Activated T-cell treated with anti-CD3 and anti-CD28 coated beads, Interleukin-2, amount 50 U/mL, for 72 hours (primary cell): ENCODE measurements at regions not wholly inside any gene's neighbourhood (a gene's known extent, or its start where the extent isn't known, plus 50 kb on each side); places are given as distances from the start of the nearest gene placed in this dataset.

Source experiments
- ATAC-seq, 2 donors: fragments of 150-1000 bp; cut with Tn5 transposase; replicated peaks in 1 of 2; 2 replicates each; pipeline ENCODE4 v1.10.0; 2021; ENCODE audit warnings: moderate library complexity in 2 of 2, mild to moderate bottlenecking in 1 of 2
- DNase-seq, 2 donors: peaks; one replicate each; pipeline ENCODE4 v3.0.0; 2021 to 2022; ENCODE audit warnings: mixed read lengths in 1 of 2
- H3K27ac Mint-ChIP-seq: one replicate; pipeline ENCODE4 v1.8.0; 2022; ENCODE audit warnings: mild to moderate bottlenecking, moderate library complexity, mixed read lengths
- H3K27me3 Mint-ChIP-seq: one replicate; pipeline ENCODE4 v1.8.0; 2022; ENCODE audit warnings: low read depth, mixed read lengths
- H3K36me3 Mint-ChIP-seq, 2 donors: one replicate each; pipeline ENCODE4 v1.8.0; 2022; ENCODE audit warnings: mixed read lengths in 2 of 2, mild to moderate bottlenecking in 1 of 2; ENCODE audit not compliant: insufficient read depth in 2 of 2
- H3K4me1 Mint-ChIP-seq: one replicate; pipeline ENCODE4 v1.8.0; 2022; ENCODE audit warnings: low read depth, mixed read lengths
- H3K4me3 Mint-ChIP-seq, 2 donors: one replicate each; pipeline ENCODE4 v1.8.0; 2022; ENCODE audit warnings: mild to moderate bottlenecking in 2 of 2, mixed read lengths in 2 of 2, moderate library complexity in 2 of 2
- H3K9me3 Mint-ChIP-seq, 2 donors: one replicate each; pipeline ENCODE4 v1.8.0; 2022; ENCODE audit warnings: mixed read lengths in 2 of 2

DNA sequence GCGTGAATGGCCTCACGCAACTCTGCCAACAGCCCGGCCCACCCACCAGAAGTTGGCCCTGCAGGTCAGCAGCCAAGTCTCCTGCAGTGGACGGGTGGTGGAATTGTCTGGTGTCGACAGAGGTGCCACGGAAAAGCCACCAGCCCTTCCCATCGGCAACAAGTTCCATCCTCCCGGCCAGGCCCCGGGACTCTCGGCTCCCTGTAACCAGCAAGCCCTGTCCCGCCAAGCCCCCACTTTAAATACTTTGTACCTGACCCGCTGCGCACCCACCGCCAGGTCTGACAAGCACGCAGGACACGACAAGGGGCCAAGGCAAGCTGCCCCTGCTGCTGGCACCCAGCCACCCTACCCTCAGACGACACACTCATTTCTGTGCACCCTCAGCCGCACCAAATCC lies 100.8 kb downstream of the RBFOX3 start:
- Mint-ChIP-seq H3K4me1 (no peaks in the 10 kb centered on the region), H3K4me3 (no peak overlapping the region), H3K27ac (no peak overlapping the region), H3K27me3 (no peaks in the 10 kb centered on the region), H3K36me3 (peaks cover 0 to 3% of the 10 kb centered on the region in 2 donors), H3K9me3 (peaks cover 0 to 3% of the 10 kb centered on the region in 2 donors)
- ATAC-seq (no peak), DNase-seq (no peak)

DNA sequence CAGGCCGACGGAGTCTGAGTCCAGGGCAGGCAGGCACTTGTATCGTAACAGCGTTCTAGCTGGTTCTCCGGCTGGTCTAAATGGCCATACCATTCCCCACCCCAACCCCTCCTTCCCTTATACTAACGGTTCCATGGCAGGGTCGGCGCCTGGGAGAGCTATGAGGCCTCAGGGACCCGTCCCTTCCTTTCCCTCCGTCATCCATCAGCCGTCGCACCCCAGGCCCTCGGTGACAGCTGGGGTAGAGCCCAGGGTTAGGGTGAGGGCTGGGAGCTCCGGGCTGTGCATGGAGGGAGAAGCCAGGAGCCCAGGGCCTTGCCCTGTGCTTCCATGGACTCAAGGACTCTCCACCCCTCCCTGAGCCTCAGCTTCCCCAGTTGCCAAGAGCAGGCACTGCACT lies 101.4 kb downstream of the RBFOX3 start:
- H3K27ac Mint-ChIP-seq, result no peak overlapping the region
- H3K36me3 Mint-ChIP-seq, result peaks cover 0 to 3% of the 10 kb centered on the region in 2 donors
- DNase-seq (no peak), ATAC-seq (no peak)
- peaks cover 4% of the 10 kb centered on the region for H3K27me3 Mint-ChIP-seq
- H3K4me1 Mint-ChIP-seq, result no peaks in the 10 kb centered on the region
- no peak overlapping the region for H3K4me3 Mint-ChIP-seq
- peaks cover 0 to 3% of the 10 kb centered on the region in 2 donors for H3K9me3 Mint-ChIP-seq

DNA sequence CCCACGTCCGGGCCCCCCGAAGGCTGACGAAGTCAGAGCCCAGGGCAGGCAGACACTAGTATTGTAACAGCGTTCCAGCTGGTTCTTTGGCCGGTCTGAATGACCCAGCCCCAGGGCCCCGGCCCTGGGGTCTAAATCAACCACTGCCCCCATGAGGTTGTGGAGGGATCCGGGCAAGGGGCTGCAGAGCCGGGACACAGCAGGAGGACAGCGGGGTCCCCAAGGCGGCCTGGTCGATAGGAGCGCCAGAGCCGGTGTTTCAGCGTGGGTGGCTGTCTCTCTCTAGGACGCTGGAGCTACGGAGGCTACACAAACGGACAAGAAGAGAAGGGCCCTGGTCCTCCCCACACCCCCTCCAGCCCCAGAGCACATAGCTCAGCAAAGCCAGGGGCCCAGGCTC lies 101.8 kb downstream of the RBFOX3 start:
- no peak for ATAC-seq
- Mint-ChIP-seq H3K4me1 (no peaks in the 10 kb centered on the region), H3K4me3 (no peak overlapping the region), H3K27me3 (peaks cover 7% of the 10 kb centered on the region), H3K27ac (no peak overlapping the region), H3K9me3 (peaks cover 0 to 3% of the 10 kb centered on the region in 2 donors), H3K36me3 (peaks cover 0 to 3% of the 10 kb centered on the region in 2 donors)
- DNase-seq, result no peak

DNA sequence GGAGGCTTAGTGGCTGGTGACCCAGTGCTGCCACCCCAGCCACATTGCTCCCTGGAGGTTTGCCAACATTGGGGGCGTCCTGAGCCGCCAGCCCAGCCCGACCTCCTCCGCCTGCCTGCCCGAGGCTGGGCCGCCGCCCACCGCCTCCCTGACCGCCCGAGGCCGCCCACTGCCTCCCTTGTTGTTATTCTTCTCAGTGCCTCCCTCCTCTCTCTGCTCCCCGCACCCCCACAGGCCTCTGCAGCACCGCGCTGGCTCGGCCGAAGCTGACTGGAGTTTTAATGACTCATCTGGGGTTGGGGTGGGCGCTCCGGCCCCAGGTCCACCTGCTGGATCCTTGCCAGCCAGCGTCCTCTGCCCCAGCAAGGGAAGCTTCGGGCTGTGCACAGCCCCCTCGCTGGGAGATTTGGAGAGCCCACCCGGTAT lies 102.5 kb downstream of the RBFOX3 start:
- Mint-ChIP-seq H3K4me3 (no peak overlapping the region), H3K36me3 (peaks cover 0 to 3% of the 10 kb centered on the region in 2 donors), H3K27me3 (peaks cover 7% of the 10 kb centered on the region), H3K27ac (no peak overlapping the region), H3K9me3 (peaks cover 0 to 3% of the 10 kb centered on the region in 2 donors), H3K4me1 (no peaks in the 10 kb centered on the region)
- DNase-seq (no peak), ATAC-seq (no peak)

DNA sequence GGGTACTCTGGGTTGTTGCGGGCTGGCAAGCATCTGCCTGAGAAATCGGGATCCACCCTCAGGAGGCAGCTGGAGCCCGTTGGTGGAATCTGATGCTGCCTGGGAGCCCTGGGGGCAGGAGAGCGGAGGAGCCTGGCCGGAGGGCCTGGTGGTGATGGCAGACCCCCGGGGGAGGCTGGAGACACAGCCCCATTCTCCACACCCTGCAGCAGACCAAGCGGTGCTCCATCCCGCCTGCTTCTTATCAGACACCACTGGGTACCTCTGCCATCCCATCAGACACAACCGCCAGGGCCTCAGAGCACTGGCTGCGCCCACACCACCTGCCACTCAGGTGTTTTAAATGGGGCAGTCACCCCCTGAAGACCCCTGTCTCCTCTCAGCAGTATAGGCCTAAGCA lies 103.9 kb downstream of the RBFOX3 start:
- H3K4me1 Mint-ChIP-seq, result no peaks in the 10 kb centered on the region
- peaks cover 0 to 3% of the 10 kb centered on the region in 2 donors for H3K9me3 Mint-ChIP-seq
- no peak for ATAC-seq
- H3K36me3 Mint-ChIP-seq, result peaks cover 0 to 3% of the 10 kb centered on the region in 2 donors
- no peak overlapping the region for H3K27ac Mint-ChIP-seq
- H3K4me3 Mint-ChIP-seq, result no peak overlapping the region
- H3K27me3 Mint-ChIP-seq, result peaks cover 8% of the 10 kb centered on the region
- DNase-seq, result no peak

DNA sequence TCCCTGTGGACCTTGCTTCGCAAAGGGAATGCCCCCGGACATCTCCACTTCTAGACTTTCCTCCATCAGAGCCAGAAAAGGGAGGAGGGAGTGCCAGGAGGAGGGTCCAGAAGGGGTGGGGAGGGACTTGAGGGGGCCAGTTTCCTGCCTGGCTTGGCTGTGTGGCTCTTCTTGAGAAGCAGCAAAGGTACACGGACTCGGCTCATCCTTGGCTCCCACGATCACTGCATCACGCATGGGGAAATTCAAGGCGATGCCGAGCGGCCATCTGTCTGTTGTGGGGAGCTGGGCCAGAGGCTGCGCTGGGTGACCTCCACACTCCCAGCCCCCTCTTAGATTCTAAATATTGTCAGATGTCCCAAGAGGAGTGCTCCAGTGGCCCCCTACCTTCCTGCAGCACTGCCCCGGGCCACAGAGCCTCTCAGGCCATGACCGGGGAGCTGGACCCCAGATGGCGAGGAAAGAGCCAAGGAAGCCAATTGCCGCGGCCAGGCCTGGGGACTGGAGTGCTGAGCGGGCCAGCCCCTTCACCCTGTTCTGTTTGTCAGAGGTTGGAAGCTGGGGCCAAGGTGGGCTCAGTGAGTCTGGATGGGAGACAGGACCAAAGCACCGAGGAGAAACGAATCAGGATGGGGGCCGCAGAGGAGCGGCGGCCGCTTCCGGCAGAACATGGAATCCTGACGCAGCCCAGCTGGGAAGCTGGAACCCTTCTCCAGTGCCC lies 104.5 kb downstream of the RBFOX3 start:
- peaks cover 0 to 2% of the 10 kb centered on the region in 2 donors for H3K36me3 Mint-ChIP-seq
- H3K4me3 Mint-ChIP-seq, result no peak overlapping the region
- no peak overlapping the region for H3K27ac Mint-ChIP-seq
- peaks cover 0 to 2% of the 10 kb centered on the region in 2 donors for H3K9me3 Mint-ChIP-seq
- DNase-seq (no peak), ATAC-seq (no peak)
- H3K4me1 Mint-ChIP-seq, result no peaks in the 10 kb centered on the region
- peaks cover 15% of the 10 kb centered on the region for H3K27me3 Mint-ChIP-seq

DNA sequence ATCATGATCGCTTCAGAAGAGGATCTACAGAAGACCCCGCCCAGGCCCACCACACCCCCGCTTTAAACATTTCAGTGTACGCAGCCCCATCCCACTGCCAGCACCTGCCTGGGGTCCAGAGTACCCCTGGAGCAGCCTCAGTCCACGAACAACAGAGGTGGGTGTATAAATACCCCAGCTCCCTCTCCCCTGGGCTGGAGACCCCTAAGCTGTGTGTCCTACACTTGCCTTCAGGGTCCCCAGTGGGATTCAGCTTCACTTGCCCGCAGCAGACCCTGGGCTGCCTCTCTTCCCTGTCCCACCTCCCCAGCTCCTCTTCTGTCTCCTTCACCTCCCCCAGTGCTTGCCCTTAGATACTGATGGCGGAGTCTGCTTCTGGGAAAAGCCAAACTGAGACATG lies 105.7 kb downstream of the RBFOX3 start:
- Mint-ChIP-seq H3K27me3 (peaks cover 23% of the 10 kb centered on the region), H3K4me3 (no peak overlapping the region), H3K36me3 (no peaks in the 10 kb centered on the region), H3K27ac (no peak overlapping the region), H3K9me3 (no peaks in the 10 kb centered on the region), H3K4me1 (no peaks in the 10 kb centered on the region)
- DNase-seq (no peak), ATAC-seq (no peak)

DNA sequence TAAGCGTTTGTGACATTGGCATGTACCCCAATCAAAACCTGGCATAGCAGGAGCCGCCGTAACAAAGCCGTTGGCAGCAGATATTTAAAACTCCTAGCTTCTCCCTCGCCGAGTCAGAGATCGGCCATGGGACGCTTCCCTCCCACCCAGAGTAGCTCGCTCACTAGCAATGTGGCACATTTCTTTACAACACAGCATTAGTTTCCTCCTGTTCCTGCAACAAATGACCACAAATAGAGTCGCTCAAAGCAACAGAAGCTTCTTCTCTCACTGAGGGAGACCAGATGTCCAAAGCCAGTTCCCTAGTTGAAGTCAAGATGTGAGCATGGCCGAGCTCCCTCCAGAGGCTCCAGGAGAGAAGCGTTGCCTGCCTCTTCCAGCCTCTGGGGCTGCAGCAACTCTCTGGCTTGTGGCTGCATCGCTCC lies 106.7 kb downstream of the RBFOX3 start:
- no peak for ATAC-seq
- H3K27ac Mint-ChIP-seq, result no peak overlapping the region
- H3K4me1 Mint-ChIP-seq, result no peaks in the 10 kb centered on the region
- H3K4me3 Mint-ChIP-seq, result no peak overlapping the region
- DNase-seq, result no peak
- no peaks in the 10 kb centered on the region for H3K36me3 Mint-ChIP-seq
- peaks cover 32% of the 10 kb centered on the region for H3K27me3 Mint-ChIP-seq
- H3K9me3 Mint-ChIP-seq, result peaks cover 0 to 1% of the 10 kb centered on the region in 2 donors

DNA sequence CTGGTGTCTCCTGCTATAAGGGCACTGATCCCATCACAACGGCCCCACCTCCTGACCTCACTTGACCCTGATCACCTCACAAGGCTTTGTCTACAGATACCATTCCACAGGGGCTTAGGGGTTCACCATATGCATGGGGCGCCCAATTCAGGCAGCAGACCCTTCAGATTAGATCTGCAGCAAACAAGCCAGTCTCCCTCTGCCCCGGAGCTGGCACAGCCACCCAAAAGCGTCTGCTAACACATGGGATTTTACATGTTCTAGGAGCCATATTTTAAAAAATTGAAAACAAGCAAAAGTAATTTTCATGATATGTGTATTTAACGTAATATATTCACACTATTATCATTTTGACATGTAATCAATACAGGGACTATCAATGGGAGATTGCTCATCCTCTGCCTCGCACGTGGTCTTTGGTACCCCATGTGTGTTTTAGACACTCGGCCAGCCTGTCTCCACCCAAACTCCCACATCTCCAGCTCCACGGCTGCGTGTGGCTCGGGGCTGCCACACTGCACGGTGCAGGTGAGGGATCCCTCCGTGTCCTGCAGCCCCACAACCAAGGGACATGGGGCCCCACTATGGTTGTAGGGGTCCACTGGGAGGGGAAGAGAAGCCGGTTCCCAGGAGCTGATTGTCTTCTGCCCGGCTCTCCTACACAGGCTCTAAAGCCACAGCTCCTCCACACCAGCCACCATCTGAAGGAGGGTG lies 107.6 kb downstream of the RBFOX3 start:
- Mint-ChIP-seq H3K27me3 (peaks cover 35% of the 10 kb centered on the region), H3K36me3 (no peaks in the 10 kb centered on the region), H3K4me1 (no peaks in the 10 kb centered on the region), H3K4me3 (no peak overlapping the region), H3K9me3 (peaks cover under 1 to 4% of the 10 kb centered on the region in 2 donors), H3K27ac (no peak overlapping the region)
- ATAC-seq (no peak), DNase-seq (no peak)

DNA sequence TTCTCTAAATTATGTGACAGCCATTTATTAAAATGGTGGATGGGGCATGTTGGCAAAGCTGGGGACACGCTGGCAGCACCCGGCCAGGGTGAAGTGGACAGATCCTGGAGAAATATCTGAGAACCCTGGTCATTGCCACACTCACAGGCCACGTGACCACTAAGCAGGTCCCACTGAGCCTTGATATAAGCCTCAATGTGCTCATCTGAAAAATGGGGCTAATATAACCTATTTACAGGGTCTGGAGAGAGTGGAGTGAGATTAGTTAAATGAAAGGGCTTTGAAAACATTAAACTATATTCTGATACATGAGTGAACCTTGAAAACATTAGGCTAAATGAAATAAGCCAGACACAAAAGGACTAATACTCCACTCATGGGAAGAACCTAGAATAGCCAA lies 108.9 kb downstream of the RBFOX3 start:
- ATAC-seq (no peak), DNase-seq (no peak)
- no peak overlapping the region for H3K27ac Mint-ChIP-seq
- peaks cover 2 to 4% of the 10 kb centered on the region in 2 donors for H3K9me3 Mint-ChIP-seq
- H3K36me3 Mint-ChIP-seq, result no peaks in the 10 kb centered on the region
- H3K4me3 Mint-ChIP-seq, result no peak overlapping the region
- peaks cover 35% of the 10 kb centered on the region for H3K27me3 Mint-ChIP-seq
- H3K4me1 Mint-ChIP-seq, result no peaks in the 10 kb centered on the region

DNA sequence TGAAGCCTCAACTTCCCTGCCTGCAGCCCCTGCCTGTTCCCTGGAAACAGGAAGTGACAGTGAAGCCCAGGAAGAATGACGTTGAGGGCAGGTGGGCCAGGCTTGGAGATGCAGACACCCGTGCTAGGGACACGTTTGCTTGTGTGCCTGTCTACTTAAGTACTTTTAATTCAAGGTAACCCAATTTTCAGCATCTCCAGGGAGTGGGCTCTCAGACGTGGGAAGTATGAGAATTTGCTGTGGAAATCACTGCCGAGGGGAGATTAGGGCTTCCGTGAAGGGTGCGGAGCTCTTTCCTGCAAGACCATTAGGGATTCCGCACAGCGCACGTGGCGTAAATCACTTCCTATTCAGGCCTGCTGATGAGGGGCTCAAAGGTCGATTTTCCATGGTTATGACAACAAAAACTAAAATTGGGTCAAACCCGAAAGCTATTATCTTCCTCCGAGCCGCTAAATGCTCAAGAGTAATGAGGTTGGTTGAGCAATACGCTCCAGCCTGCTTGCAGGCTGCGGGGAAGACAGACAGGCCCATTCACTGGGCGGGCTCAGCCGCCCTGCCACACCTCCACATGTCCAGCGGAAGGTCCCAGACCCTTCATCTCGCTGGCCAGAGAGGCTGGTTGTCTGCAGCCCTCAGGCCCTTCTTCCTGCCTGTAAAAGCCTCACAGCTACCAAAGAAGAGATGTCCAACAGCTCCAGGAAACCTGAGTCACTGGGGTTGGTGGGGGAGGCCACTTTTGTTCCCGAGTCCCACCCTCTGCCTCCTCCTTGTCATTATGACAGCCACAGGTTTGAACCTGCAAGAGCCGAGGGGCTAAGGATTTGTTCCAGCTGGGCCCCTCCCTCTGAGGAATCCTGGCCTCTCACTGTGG lies 109.9 kb downstream of the RBFOX3 start:
- Mint-ChIP-seq H3K36me3 (no peaks in the 10 kb centered on the region), H3K9me3 (peaks cover 2 to 4% of the 10 kb centered on the region in 2 donors), H3K4me1 (no peaks in the 10 kb centered on the region), H3K27me3 (peaks cover 35% of the 10 kb centered on the region), H3K27ac (no peak overlapping the region), H3K4me3 (no peak overlapping the region)
- ATAC-seq, result no peak
- DNase-seq, result no peak

DNA sequence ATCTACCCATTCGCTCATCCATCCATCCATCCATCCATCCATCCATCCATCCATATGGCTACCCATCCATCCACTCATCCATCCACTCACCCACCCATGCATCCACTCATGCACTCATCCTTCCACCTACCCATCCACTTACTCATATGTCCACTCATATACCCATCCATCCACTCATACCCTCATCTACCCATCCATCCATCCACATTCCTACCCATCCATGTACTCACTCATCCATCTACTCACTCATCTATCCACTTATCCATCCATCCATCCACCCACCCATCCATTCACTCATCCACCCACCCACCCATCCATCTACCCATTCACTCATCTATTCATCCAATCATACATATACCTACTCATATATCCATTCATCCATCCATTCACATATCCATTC lies 112.0 kb downstream of the RBFOX3 start:
- Mint-ChIP-seq H3K36me3 (no peaks in the 10 kb centered on the region), H3K9me3 (peaks cover 2 to 4% of the 10 kb centered on the region in 2 donors), H3K4me1 (no peaks in the 10 kb centered on the region), H3K4me3 (no peak overlapping the region), H3K27ac (no peak overlapping the region), H3K27me3 (peaks cover 28% of the 10 kb centered on the region)
- DNase-seq (no peak), ATAC-seq (no peak)

DNA sequence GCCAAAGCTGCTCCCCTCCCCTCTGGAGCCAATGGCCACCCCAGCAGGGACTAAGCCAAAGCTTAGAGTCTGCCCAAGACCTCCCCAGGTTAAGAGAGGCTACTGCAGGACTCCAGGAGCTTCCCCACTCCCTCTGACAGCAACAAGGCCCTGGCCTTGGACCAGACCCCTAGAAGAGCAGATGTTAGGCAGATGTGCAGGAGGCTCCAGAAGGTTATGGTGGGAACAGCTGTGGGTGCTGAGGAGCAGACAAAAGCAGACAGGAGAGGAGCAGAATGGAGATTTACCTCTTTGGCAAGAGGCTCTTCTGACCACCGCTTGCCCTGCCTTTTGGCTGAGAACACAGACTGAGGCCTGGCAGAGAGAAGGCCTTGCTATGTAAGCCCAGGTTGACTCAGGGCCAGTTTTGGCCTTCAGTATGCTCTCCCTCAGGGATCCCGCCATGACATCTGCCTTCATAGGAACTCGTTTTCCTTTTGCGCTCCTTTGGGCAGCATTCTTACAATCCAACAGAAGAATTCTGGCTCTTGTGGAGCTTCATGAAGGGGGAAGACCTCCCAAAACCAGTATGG lies 113.0 kb downstream of the RBFOX3 start:
- H3K4me1 Mint-ChIP-seq, result no peaks in the 10 kb centered on the region
- ATAC-seq, result no peak
- H3K9me3 Mint-ChIP-seq, result peaks cover 2 to 4% of the 10 kb centered on the region in 2 donors
- H3K27me3 Mint-ChIP-seq, result peaks cover 28% of the 10 kb centered on the region
- DNase-seq, result no peak
- no peak overlapping the region for H3K4me3 Mint-ChIP-seq
- no peak overlapping the region for H3K27ac Mint-ChIP-seq
- H3K36me3 Mint-ChIP-seq, result no peaks in the 10 kb centered on the region
